Occipital lobe (tissue), 1 donor: ENCODE measurements at regions not wholly inside any gene's neighbourhood (a gene's known extent, or its start where the extent isn't known, plus 50 kb on each side); places are given as distances from the start of the nearest gene placed in this dataset.
"Not testable (repeated sequence)": the region's sequence is repeated elsewhere in the genome, so short reads cannot be mapped to it uniquely, and the experiment has no call there.

ENCODE experiments used
- DNase-seq: peaks from one replicate; lab custom pipeline; 2025; lab: John Stamatoyannopoulos, UW

DNA sequence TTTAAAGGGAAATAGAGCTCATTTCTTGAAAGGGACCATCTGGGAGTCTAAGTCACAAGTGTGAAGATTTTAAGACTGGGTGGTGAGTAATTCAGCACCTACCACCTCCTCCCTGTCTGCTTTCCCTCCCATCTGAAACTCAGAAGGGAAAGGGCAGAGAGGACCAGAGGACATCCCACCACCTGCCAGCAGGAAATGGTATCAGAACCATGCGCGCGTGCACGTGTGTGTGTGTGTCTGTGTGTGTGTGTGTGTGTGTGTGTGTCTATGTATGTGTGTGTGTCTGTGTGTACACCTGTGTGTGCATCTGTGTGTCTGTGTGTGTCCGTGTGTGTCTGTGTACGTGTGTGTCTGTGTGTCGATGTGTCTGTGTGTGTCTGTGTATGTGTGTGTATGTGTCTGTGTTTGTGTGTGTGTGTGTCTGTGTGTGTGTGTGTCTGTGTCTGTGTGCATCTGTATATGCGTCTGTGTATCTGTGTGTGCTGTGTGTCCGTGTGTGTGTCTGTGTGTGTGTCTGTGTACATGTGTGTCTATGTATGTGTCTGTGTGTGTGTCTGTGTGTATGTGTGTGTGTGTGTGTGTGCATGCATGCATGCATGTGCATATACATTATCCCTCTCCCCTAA, 76.8 kb downstream of the ZFP36L2 start:
- peak; percentile 32 for DNase-seq

GRCh38 chr2:43146083-43146482, 80.3 kb downstream of the ZFP36L2 start:
- DNase-seq: no peak

GRCh38 chr2:43144263-43144662, 82.1 kb downstream of the ZFP36L2 start:
- DNase-seq: no peak

DNA sequence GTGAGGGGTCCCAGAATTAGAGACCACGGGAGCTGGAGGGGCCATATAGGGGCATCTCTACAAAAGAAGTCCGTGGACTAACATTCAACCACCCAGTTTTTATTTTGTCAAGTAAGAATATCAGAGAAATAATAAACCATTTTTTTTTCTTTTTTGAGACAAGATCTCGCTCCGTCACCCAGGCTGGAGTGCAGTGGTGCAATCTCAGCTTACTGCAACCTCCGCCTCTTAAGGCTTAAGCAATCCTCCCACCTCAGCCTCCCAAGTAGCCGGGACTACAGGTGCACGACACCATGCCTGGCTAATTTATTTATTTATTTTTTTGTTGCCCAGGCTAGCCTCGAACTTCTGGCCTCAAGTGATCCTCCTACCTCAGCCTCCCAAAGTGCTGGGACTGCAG, 82.7 kb downstream of the ZFP36L2 start:
- DNase-seq: no peak

DNA sequence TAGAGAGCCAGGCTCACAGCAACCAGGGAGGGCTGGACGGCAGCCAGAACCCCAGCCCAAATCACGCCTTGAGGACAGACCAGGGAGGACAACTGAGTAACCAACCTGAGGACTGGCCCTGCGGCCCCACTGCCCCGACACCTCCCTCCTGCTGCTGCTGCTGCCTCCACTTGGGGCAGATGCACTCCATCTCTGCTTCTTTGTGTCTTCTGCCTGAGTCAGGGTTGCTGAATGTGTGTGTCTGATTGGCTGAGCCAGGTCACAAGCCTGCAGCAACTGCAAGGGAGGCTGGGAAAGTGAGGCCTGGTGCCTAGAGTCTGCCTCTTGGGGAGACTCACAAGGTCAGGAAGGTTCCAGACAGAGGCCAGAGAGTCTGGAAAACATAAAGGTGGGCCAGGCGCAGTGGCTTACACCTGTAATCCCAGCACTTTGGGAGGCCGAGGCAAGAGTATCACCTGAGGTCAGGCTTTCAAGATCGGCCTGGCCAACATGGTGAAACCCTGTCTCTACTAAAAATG, 83.4 kb downstream of the ZFP36L2 start:
- DNase-seq: no peak

DNA sequence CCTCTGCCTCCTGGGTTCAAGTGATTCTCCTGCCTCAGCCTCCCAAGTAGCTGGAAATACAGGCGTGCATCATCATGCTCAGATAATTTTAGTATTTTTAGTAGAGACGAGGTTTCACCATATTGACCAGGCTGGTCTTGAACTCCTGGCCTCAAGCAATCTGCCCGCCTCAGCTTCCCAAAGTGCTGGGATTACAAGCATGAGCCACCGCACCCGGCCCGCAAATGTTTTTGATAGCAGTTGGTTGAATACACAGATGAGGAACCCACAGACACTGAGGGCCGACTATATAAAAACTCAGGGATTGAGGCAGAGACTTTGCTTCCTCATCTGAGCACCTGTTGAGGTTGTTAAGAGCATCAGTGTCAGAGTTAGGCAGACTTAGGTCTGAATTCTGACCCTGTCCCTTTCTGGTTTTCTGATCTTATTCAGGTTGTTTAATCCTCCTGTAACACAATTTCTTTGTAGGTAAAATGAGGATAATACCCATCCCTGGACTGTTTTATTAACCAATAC, 84.7 kb downstream of the ZFP36L2 start:
- DNase-seq: not testable (repeated sequence)

GRCh38 chr2:43139996-43140621, 86.3 kb downstream of the ZFP36L2 start:
- no peak for DNase-seq

GRCh38 chr2:43139501-43139900, 86.9 kb downstream of the ZFP36L2 start:
- DNase-seq: no peak

DNA sequence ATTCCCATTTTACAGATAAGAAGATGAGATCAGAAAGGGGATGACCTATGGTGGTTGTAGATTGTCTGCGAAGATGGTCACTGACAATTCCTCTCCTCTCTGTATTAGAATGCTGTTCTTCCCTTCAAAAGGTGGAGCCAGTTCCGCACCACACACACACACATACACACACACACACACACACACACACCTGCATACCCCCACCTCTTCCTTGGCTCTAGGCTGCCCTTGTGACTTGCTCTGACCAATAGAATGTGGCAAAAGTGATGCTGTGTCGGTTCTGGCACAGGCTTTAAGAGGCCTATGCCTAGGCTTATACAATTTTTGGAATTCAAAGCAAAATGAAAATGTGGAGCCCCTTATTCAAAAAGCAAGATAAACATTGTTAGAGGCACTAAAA, 88.0 kb downstream of the ZFP36L2 start:
- no peak for DNase-seq

- no peak for DNase-seq
Observed at GRCh38 chr2:43136876-43137275, 89.5 kb downstream of the ZFP36L2 start.

GRCh38 chr2:43136011-43136799, 90.2 kb downstream of the ZFP36L2 start:
- no peak for DNase-seq

DNA sequence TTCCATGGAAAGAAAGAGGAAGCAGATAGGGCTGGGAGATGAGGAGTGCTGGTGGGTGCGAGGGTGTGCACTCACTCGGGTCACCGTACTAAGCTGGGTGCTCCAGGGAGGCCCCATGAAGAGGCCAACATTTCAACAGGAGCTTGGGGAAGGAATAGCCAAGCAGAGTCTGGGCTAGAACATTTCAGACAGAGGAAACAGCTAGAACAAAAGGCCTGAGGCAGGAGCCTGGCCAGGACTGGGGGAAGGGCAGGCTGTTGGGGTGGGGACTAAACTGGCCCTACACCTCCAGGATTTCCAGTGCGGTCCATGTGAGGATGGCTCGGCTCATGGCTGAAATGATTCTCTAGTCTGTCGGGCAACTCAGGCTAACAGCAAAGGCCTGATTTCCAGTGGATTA, 90.8 kb downstream of the ZFP36L2 start:
- DNase-seq: no peak

DNA sequence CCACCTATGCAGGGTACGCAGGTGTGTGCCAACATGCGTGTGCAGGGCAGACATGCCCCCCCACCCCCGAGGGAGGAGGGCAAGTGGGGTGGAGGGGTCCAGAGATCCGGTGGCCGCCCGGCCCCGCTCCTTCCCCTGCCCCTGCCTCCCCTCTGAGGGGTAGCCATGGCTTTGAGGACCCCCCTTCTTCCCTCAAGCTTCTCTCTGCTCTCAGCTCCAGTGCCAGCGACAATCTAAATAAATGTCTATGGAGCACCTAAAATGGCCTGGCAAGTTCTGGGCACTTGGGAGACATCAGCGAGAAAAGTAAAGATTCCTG, 91.9 kb downstream of the ZFP36L2 start:
- DNase-seq: no peak

DNA sequence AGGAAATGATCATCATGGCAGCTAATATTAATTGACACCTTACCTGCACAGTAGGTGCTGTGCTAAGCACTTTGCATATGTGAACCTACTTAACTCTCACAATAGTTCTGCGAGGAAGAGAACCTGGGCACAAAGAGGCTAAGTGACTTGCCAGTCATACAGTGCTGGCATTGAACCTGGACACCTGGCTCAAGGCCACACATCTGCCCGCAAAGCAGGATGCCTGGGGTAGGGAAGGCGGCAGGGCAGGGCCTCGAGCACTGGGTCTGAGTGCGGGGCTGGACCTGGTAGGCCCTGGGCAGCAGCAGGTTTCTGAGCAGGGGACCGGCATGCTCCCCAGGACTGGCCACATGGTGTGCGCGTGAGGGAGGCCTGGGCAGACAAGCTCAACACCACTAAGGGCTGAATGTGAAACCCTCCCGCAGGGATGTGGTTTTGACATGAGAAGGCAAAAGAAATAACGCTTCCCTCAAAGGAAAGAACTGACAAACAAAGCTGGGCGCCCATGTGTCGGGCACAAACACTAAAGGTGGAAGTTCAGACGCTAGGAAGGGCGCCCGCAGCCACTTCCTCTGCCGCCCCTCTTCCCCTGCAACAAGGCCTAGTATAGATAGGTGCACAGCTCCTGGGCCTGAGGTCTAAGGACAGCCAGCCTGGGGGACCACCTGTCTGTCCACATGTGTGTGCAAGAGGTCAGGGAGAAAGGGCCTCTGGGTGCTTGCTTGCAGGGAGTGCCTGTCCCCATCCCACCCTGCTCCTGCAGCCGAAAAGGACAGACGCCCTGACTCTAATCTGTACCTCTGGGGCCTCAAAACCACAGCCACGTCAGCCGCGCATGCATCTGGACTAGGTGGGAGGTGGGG, 92.5 kb downstream of the ZFP36L2 start:
- DNase-seq: no peak

GRCh38 chr2:43133336-43133707, 93.1 kb downstream of the ZFP36L2 start:
- DNase-seq: no peak

DNA sequence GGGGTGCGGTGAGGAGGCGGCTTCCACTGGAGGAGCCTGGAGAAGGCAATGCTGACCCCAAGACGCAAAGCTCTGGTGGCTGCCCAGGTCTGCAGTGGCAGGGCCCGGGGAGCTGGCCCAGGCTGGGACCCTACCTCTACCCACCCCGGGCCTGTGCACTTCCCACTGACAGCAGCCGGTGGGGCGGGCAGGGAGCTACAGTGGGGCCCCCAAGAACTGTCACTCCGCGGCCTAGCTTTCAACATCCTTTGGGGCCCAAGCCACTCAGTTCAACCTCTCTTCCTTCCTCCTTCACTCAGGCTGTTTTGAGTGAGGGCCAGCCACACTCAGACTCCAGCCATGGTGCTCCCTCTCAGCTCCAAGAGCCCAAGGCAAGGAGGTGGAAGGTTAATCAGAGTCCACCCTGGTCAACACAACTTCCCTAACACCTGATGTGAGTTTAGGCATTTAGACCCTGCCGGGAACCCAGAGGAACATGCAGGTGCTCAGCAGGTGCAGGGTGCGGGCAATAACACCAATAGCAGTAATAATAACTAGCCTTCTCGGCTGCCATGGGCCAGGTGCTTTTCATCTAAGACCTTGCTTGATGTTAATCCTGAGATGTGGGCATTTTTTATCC, 93.6 kb downstream of the ZFP36L2 start:
- DNase-seq: no peak

DNA sequence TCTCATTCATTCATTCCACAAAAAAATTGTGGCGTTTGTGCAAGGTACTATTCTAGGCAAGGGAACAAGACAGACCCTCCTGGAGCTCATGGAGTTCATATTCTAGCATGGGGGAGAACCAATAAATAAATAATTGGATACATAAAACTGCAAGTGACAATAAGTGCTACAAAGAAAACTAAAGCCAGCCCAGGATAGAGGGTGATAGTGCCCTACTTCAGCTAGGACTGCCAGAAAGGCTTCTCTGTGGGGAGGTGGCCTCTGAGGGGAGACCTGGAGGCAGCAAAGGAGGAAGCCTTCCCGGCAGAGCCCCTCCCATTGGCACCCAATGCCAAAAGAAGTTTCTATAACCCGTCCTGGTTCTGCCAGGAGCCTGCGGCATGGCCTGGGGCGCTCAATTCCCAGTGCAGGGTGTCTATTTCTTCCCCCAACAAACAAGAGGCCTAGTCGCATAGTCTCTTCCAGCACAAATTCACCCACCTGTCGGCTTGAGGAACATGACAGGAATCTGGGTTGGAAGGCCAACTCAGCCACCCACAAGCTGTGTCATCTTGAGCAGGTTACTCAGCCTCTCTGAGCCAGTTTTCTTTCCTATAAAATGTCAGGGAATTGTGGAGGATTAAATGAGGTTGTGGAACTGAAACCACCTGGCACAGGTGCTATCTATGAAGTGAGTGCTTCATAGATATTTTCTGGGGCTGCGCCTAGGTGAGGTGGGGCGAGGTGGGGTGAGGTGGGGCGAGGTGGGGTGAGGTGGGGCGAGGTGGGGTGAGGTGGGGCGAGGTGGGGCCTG, 94.3 kb downstream of the ZFP36L2 start:
- DNase-seq: no peak

GRCh38 chr2:43131051-43131889, 95.1 kb downstream of the ZFP36L2 start:
- DNase-seq: peak; percentile 17

- DNase-seq: no peak
Observed at GRCh38 chr2:43130548-43130875, 95.9 kb downstream of the ZFP36L2 start.
